SKM-1 treated with dmso at 0.1 percent for 144 hours (cell line): ENCODE measurements at regions not wholly inside any gene's neighbourhood (a gene's known extent, or its start where the extent isn't known, plus 50 kb on each side); places are given as distances from the start of the nearest gene placed in this dataset.
"Not testable (repeated sequence)": the region's sequence is repeated elsewhere in the genome, so short reads cannot be mapped to it uniquely, and the experiment has no call there.

Experiments
- DNase-seq: peaks from one replicate; lab custom pipeline; 2025; ENCODE audit not compliant: unreplicated experiment; lab: John Stamatoyannopoulos, UW

- DNase-seq, result no peak
Measured at GRCh38 chr3:118671192-118671591, 363.5 kb downstream of the IGSF11 start.

- peak; percentile 41 for DNase-seq
Measured at GRCh38 chr3:118675305-118675704, 359.3 kb downstream of the IGSF11 start.

- DNase-seq, result not testable (repeated sequence)
Measured at GRCh38 chr3:118678663-118679062, 356.0 kb downstream of the IGSF11 start.

GRCh38 chr3:118682921-118683320, 351.7 kb downstream of the IGSF11 start:
- DNase-seq, result no peak

- DNase-seq, result no peak
Measured at GRCh38 chr3:118683636-118684035, 351.0 kb downstream of the IGSF11 start.

GRCh38 chr3:118688396-118688884, 346.2 kb downstream of the IGSF11 start:
- DNase-seq, result no peak

- no peak for DNase-seq
Measured at GRCh38 chr3:118692416-118692815, 342.2 kb downstream of the IGSF11 start.

GRCh38 chr3:118705487-118706219, 329.0 kb downstream of the IGSF11 start:
- DNase-seq, result no peak

- no peak for DNase-seq
Measured at GRCh38 chr3:118707991-118708390, 326.7 kb downstream of the IGSF11 start.

- no peak for DNase-seq
Measured at GRCh38 chr3:118710532-118710931, 324.1 kb downstream of the IGSF11 start.

- no peak for DNase-seq
Measured at GRCh38 chr3:118713502-118714207, 321.0 kb downstream of the IGSF11 start.

- DNase-seq, result no peak
Measured at GRCh38 chr3:118714800-118715199, 319.8 kb downstream of the IGSF11 start.

GRCh38 chr3:118729546-118729945, 305.1 kb downstream of the IGSF11 start:
- no peak for DNase-seq

- DNase-seq, result no peak
Measured at GRCh38 chr3:118734664-118735063, 300.0 kb downstream of the IGSF11 start.

- DNase-seq, result no peak
Measured at GRCh38 chr3:118736107-118736506, 298.5 kb downstream of the IGSF11 start.

- no peak for DNase-seq
Measured at GRCh38 chr3:118740722-118741290, 293.8 kb downstream of the IGSF11 start.

- no peak for DNase-seq
Measured at GRCh38 chr3:118742760-118743159, 291.9 kb downstream of the IGSF11 start.

- DNase-seq, result no peak
Measured at GRCh38 chr3:118744186-118744585, 290.5 kb downstream of the IGSF11 start.

- no peak for DNase-seq
Measured at GRCh38 chr3:118754406-118755252, 280.0 kb downstream of the IGSF11 start.

- DNase-seq, result no peak
Measured at GRCh38 chr3:118755253-118755801, 279.3 kb downstream of the IGSF11 start.
